ENCODE measurements at regions not wholly inside any gene's neighbourhood (a gene's known extent, or its start where the extent isn't known, plus 50 kb on each side); places are given as distances from the start of the nearest gene placed in this dataset.

DNA sequence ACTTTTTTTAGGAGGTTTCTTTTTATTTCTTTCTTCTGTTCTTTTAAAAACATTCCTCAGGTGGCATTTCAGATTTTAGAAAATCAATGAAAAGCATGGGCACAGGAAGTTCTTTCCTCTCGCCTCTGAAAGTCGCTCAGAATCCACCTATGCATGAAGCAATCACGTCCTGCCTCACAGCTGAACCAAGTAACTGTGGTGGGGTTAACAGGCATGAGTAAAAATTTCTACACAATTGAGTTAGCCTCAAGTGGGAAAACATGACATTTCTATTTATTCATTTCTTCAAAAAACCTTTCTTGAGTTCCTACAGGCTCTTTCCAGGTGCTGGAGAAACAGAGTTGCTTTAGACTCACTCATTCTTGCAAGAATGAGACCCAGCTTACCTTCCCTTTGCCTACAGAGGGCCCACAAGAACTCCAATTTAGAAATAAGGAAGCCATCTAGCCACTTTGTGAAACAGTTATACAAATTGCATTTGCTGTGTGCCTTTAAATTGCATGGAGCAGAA lies 508.9 kb upstream of the PKN2 start:
- no peak overlapping the region for H3K9ac ChIP-seq (ENCODE audit: control insufficient read depth, insufficient read depth, low read length)
- H3K4me1 ChIP-seq (ENCODE audit: control insufficient read depth, insufficient read depth, low read length): no peaks in the 10 kb centered on the region
- ChIA-PET SMC1A (ENCODE audit: uncharacterized antibody, unreplicated experiment) (interaction anchor here (0.9 to 1.5 kb wide), 3 partner anchors 25 to 63 kb away, joined by 3 read pairs; no protein-coding TSS in a partner anchor), RAD21 (ENCODE audit: unreplicated experiment) (interaction anchor here (1.0 kb wide), 1 partner anchor 25 kb away, joined by 3 read pairs; no protein-coding TSS in a partner anchor), POLR2A (no interaction called here), CTCF (no interaction called here)
- no peaks in the 10 kb centered on the region for H4K20me1 ChIP-seq (ENCODE audit: control insufficient read depth, insufficient read depth)
- ATAC-seq: peak; percentile 39; the same call in 2 of the 3 replicates
- no peak overlapping the region for H3K27ac ChIP-seq (ENCODE audit: control insufficient read depth, insufficient read depth)
- no peaks in the 10 kb centered on the region for H3K79me2 ChIP-seq (ENCODE audit: control insufficient read depth, insufficient read depth, low read length)
- H3K9me3 ChIP-seq (replicated peaks; ENCODE audit: control insufficient read depth, insufficient read depth, low read length): no peaks in the 10 kb centered on the region
- no peak for TF ChIP-seq MTA3 (IDR thresholded peaks at IDR 0.05; ENCODE audit: borderline replicate concordance, low read length)
- no peak for TF ChIP-seq ZZZ3 (IDR thresholded peaks at IDR 0.05; ENCODE audit: control insufficient read depth, insufficient read length, low read depth)
- TF ChIP-seq POU2F2 (IDR thresholded peaks at IDR 0.05; ENCODE audit: borderline replicate concordance, low read depth, low read length): no peak
- no peak for TF ChIP-seq RELA (IDR thresholded peaks at IDR 0.05; ENCODE audit: borderline replicate concordance, partially characterized antibody)
- TF ChIP-seq CREB1 (IDR thresholded peaks at IDR 0.05; ENCODE audit: low read depth): no peak
- TF ChIP-seq CTCF (IDR thresholded peaks at IDR 0.05 in 2 of 3, conservative IDR thresholded peaks at IDR 0.05 in 1 of 3; ENCODE audit: control insufficient read depth in 2 of 3, extremely low read depth in 1 of 3, insufficient read depth in 1 of 3, low read depth in 3 of 3, low read length in 3 of 3): no peak
- TF ChIP-seq HDGF (IDR thresholded peaks at IDR 0.05): no peak
- FAIRE-seq: no peak
- H3K36me3 ChIP-seq (ENCODE audit: control insufficient read depth in 2 of 2, insufficient read depth in 2 of 2, low read length in 1 of 2): no peaks in the 10 kb centered on the region
- H3K4me2 ChIP-seq (ENCODE audit: control insufficient read depth, insufficient read depth): no peak overlapping the region
- H3K27me3 ChIP-seq (replicated peaks in 1 of 2; ENCODE audit: control insufficient read depth in 2 of 2, insufficient read depth in 2 of 2, low read length in 1 of 2): no peaks in the 10 kb centered on the region; a peak in 1 of 4 replicates
- WGBS (ENCODE audit: insufficient coverage, insufficient replicate concordance, low lambda C conversion rate, missing lambda C conversion rate): 4% methylated on average over 3 of the region's 3 CpGs
- in situ Hi-C loops (cut with MboI): loop anchor here (25.0 kb wide), 1 partner anchor 687 kb away; no protein-coding TSS in a partner anchor
- H2AFZ ChIP-seq (ENCODE audit: control insufficient read depth, low read depth, low read length): no peak overlapping the region
- H3K4me3 ChIP-seq: no peak overlapping the region
- no peak for DNase-seq (ENCODE audit: low read depth, low spot score)
- BruUV-seq (replicated peaks): no TSS peak
- intact Hi-C loops (cut with micrococcal nuclease; ENCODE audit: unreplicated experiment): no loop called here

All from GM12878 (cell line).